Karpas-422 (cell line): ENCODE measurements at regions not wholly inside any gene's neighbourhood (a gene's known extent, or its start where the extent isn't known, plus 50 kb on each side); places are given as distances from the start of the nearest gene placed in this dataset.
"Not testable (repeated sequence)": the region's sequence is repeated elsewhere in the genome, so short reads cannot be mapped to it uniquely, and the experiment has no call there.

Experiments used
- DNase-seq: peaks from one replicate; pipeline ENCODE4 v3.0.0-alpha.2; 2015
- H2AFZ ChIP-seq: fragments of 200-600 bp; sonication (generic); 2 replicates; pipeline ENCODE4 v1.6.1; 2014; ENCODE audit warnings: antibody characterized with exemption, low read length, mixed read lengths
- H3K27ac ChIP-seq: fragments of 200-600 bp; sonication (generic); 2 replicates; pipeline ENCODE4 v1.5.1; 2014; ENCODE audit warnings: mild to moderate bottlenecking, low read length, moderate library complexity
- H3K27me3 ChIP-seq: fragments of 200-600 bp; sonication (generic); 2 replicates; pipeline ENCODE4 v1.6.1; 2014; ENCODE audit warnings: low read length, mixed read lengths
- H3K36me3 ChIP-seq: fragments of 200-600 bp; sonication (generic); 2 replicates; pipeline ENCODE4 v1.6.1; 2014; ENCODE audit warnings: low read length, mixed read lengths; ENCODE audit not compliant: insufficient read depth
- H3K4me1 ChIP-seq: fragments of 200-600 bp; sonication (generic); 2 replicates; pipeline ENCODE4 v1.6.1; 2014; ENCODE audit warnings: mild to moderate bottlenecking, low read length, mixed read lengths
- H3K4me2 ChIP-seq: fragments of 200-600 bp; sonication (generic); 2 replicates; pipeline ENCODE4 v1.6.1; 2014; ENCODE audit warnings: low read length, low read depth, mild to moderate bottlenecking; ENCODE audit not compliant: poor library complexity, severe bottlenecking
- H3K4me3 ChIP-seq: fragments of 200-600 bp; sonication (generic); 2 replicates; pipeline ENCODE4 v1.5.1; 2014; ENCODE audit warnings: mild to moderate bottlenecking, antibody characterized with exemption, low read length, mixed read lengths
- H3K79me2 ChIP-seq: fragments of 200-600 bp; sonication (generic); 2 replicates; pipeline ENCODE4 v1.6.1; 2014; ENCODE audit warnings: mild to moderate bottlenecking, low read length, mixed read lengths
- H3K9ac ChIP-seq: fragments of 200-600 bp; sonication (generic); 2 replicates; pipeline ENCODE4 v1.6.0; 2014; ENCODE audit warnings: low read length
- H3K9me2 ChIP-seq: fragments of 200-600 bp; sonication (generic), shearing (Covaris generic); replicated peaks from 2 replicates; pipeline ENCODE4 v1.6.0; 2014; ENCODE audit warnings: mild to moderate bottlenecking, low read length, moderate library complexity; ENCODE audit not compliant: insufficient read depth
- H3K9me3 ChIP-seq: fragments of 300-700, 200-600 bp; sonication (generic); 2 replicates; pipeline ENCODE4 v1.6.1; 2014; ENCODE audit warnings: low read length, mixed read lengths
- H4K20me1 ChIP-seq: fragments of 200-600 bp; sonication (generic); 2 replicates; pipeline ENCODE4 v1.6.1; 2014; ENCODE audit warnings: mild to moderate bottlenecking, antibody characterized with exemption, low read length, low read depth; ENCODE audit not compliant: insufficient read depth

DNA sequence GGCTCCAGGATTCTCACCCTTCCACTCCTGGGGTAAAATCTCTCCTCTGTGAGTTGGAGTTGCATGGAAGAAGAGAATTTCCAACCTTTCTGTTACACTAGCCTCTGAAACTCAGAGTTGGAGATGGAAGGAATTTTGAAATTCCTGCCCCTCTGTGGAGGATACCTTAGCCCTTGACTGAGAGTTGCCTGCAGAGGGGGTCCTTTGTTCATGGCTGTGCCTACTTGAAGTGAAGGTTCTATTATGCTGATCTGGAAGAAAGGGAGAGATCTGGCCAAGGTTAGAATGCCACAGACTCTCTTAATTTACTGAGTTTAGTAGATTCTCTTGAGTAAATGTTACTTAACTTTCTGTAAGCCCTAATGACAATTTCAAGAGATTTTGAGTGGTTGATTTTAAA lies 626.6 kb upstream of the GYPC start:
- Histone ChIP-seq H3K9ac (no peak overlapping the region), H3K9me3 (peaks cover 5% of the 10 kb centered on the region; the same call in 1 of the 2 replicates), H3K4me2 (no peak overlapping the region), H3K4me3 (no peak overlapping the region), H2AFZ (peak overlapping the region; percentile 74; the same call in 1 of the 2 replicates), H3K27ac (no peak overlapping the region; the same call in 1 of the 2 replicates), H3K79me2 (no peaks in the 10 kb centered on the region), H3K4me1 (peaks cover 6% of the 10 kb centered on the region; the same call in 1 of the 2 replicates), H3K36me3 (no peaks in the 10 kb centered on the region), H3K9me2 (no peaks in the 10 kb centered on the region), H3K27me3 (no peaks in the 10 kb centered on the region), H4K20me1 (no peaks in the 10 kb centered on the region)
- peak; percentile 56 for DNase-seq

DNA sequence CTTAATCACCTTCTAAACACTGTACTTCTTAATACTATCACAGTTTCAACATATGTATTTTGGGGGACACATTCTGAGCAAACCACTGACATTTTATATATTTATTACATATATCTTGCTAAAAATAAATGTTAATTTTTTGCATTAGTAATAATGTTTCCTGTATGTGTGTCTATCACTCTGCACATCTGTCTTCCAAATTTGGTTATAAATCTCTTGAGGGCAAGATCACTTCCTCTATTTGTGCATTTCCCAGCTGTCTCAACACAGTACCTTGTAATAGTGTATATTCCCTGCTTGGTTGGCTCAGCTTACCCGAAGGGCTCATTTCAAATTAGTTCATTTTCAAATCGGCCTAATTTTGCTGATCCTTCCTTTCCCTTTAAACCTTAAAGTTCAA lies 617.1 kb upstream of the GYPC start:
- H3K4me3 ChIP-seq: peak overlapping the region; percentile 28; the same call in 1 of the 2 replicates
- no peaks in the 10 kb centered on the region for H4K20me1 ChIP-seq
- H3K9me2 ChIP-seq: no peaks in the 10 kb centered on the region
- peak overlapping the region; percentile 99 for H3K27ac ChIP-seq
- H3K79me2 ChIP-seq: no peaks in the 10 kb centered on the region
- peaks cover 3% of the 10 kb centered on the region; the same call in 1 of the 2 replicates for H3K36me3 ChIP-seq
- H3K9me3 ChIP-seq: no peaks in the 10 kb centered on the region
- no peaks in the 10 kb centered on the region for H3K27me3 ChIP-seq
- peak overlapping the region; percentile 82 for H3K4me2 ChIP-seq
- no peak overlapping the region for H2AFZ ChIP-seq
- H3K4me1 ChIP-seq: peaks cover 67% of the 10 kb centered on the region
- DNase-seq: peak; percentile 96
- peak overlapping the region; percentile 65 for H3K9ac ChIP-seq

DNA sequence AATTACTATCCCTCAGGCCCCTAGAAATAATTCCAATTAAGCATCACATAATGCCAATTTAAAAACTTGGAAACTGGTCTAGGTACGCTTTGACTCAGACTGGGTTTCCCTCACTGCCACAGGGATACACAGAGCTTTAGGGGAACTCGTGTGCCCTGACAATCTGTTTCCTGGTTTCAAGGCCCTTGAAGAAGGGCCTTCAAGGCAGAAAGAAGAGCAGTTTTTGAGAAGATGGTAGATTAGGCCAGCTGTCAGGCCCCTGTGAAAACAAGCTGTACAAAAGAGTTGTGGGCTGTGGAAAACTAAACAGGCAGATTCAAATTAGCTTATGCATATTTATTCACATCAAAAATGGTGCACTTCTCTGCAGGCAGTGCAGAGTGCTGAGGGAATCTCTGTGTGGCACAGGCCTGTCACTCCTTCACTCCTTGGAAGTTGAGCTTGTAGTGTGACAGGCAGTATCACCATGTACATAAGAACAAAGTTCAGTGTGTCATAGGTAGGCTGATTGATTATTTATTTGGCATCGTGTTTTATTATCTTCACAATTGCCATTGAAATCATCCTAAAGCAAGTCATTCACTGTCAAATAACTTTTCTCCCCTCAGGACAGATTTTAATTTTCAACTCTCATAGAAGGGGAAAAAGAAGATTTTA lies 614.4 kb upstream of the GYPC start:
- Histone ChIP-seq H3K4me3 (no peak overlapping the region), H3K36me3 (peaks cover 3% of the 10 kb centered on the region; the same call in 1 of the 2 replicates), H3K4me2 (no peak overlapping the region), H3K9ac (no peak overlapping the region), H2AFZ (peak overlapping the region; percentile 37), H3K4me1 (peaks cover 66% of the 10 kb centered on the region), H4K20me1 (no peaks in the 10 kb centered on the region), H3K27me3 (no peaks in the 10 kb centered on the region), H3K9me3 (no peaks in the 10 kb centered on the region), H3K79me2 (no peaks in the 10 kb centered on the region), H3K27ac (peak overlapping the region; percentile 99), H3K9me2 (no peaks in the 10 kb centered on the region)
- no peak for DNase-seq

DNA sequence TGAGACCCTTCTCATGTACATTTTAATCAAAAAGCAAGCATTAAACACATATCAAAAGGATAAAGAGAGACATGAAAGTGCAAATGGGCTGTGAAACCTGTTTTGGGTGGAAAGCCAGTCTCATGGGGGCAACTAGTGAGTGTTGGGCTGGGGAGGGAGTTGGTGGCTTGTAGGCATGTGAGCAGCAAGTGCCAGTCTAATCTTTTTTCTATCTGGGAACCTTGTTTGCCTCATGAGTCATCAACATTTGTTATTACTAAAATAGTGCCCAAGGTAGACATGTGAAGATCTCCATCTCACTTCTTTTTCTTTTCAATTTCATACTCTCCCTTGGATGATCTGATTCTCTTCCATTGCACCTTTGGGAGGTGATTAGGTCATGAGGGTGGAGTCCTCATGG lies 613.9 kb upstream of the GYPC start:
- Histone ChIP-seq H3K9me3 (no peaks in the 10 kb centered on the region), H3K9me2 (no peaks in the 10 kb centered on the region), H3K4me2 (no peak overlapping the region), H3K27me3 (no peaks in the 10 kb centered on the region), H4K20me1 (no peaks in the 10 kb centered on the region), H3K9ac (no peak overlapping the region), H3K4me3 (no peak overlapping the region), H3K4me1 (peaks cover 61% of the 10 kb centered on the region), H2AFZ (peak overlapping the region; percentile 37), H3K36me3 (peaks cover 3% of the 10 kb centered on the region; the same call in 1 of the 2 replicates), H3K27ac (peak overlapping the region; percentile 99), H3K79me2 (no peaks in the 10 kb centered on the region)
- DNase-seq: peak; percentile 52

DNA sequence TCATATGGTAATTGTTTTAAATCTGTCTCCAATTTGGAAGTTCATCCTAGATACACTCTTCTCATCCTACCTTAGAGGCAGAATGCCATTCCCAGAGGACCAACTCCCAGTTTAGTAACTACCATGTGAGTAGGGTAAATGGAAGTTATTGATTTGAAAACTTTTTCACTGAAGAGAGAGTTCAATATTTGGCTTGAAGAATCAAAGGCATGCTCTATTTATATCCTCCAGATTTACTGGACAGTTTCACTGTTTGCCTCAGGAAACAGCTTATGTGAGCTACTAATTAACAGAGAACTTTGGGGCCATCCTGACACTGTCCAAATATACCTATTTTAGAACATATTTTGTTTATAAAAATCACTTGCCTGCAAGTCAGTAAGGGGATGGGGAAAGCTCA lies 607.2 kb upstream of the GYPC start:
- H2AFZ ChIP-seq: peak overlapping the region; percentile 66
- no peaks in the 10 kb centered on the region for H3K36me3 ChIP-seq
- H3K9ac ChIP-seq: no peak overlapping the region
- no peaks in the 10 kb centered on the region for H3K9me2 ChIP-seq
- H3K27ac ChIP-seq: peak overlapping the region; percentile 33; the same call in 1 of the 2 replicates
- no peaks in the 10 kb centered on the region for H3K79me2 ChIP-seq
- peaks cover 18% of the 10 kb centered on the region for H3K4me1 ChIP-seq
- no peak overlapping the region for H3K4me3 ChIP-seq
- DNase-seq: no peak
- H3K9me3 ChIP-seq: no peaks in the 10 kb centered on the region
- no peak overlapping the region for H3K4me2 ChIP-seq
- no peaks in the 10 kb centered on the region for H4K20me1 ChIP-seq
- H3K27me3 ChIP-seq: no peaks in the 10 kb centered on the region

DNA sequence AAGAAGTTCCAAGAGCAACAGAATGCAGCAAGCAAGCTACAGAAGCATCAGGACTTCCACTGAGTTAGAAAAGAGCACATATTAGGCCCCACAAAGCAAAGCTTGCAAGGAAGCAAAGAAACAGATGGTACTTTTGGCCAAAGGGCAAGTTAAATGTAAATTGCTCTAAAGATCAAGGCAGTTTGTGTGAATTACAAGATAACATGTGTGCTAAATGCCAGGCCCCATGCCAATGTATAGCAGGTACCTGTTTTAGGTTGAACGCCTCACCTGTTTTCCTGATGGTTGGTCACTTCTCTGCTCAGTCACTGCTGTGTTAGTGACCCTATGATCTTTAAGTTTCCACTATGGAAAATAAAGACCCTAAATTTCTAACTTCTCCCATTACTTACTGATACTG lies 606.5 kb upstream of the GYPC start:
- H2AFZ ChIP-seq: peak overlapping the region; percentile 66
- H3K4me3 ChIP-seq: no peak overlapping the region
- H3K4me2 ChIP-seq: no peak overlapping the region
- H4K20me1 ChIP-seq: no peaks in the 10 kb centered on the region
- H3K79me2 ChIP-seq: no peaks in the 10 kb centered on the region
- no peaks in the 10 kb centered on the region for H3K9me2 ChIP-seq
- H3K36me3 ChIP-seq: no peaks in the 10 kb centered on the region
- no peak for DNase-seq
- no peak overlapping the region for H3K9ac ChIP-seq
- H3K27me3 ChIP-seq: no peaks in the 10 kb centered on the region
- H3K4me1 ChIP-seq: peaks cover 18% of the 10 kb centered on the region
- H3K9me3 ChIP-seq: no peaks in the 10 kb centered on the region
- peak overlapping the region; percentile 33; the same call in 1 of the 2 replicates for H3K27ac ChIP-seq

DNA sequence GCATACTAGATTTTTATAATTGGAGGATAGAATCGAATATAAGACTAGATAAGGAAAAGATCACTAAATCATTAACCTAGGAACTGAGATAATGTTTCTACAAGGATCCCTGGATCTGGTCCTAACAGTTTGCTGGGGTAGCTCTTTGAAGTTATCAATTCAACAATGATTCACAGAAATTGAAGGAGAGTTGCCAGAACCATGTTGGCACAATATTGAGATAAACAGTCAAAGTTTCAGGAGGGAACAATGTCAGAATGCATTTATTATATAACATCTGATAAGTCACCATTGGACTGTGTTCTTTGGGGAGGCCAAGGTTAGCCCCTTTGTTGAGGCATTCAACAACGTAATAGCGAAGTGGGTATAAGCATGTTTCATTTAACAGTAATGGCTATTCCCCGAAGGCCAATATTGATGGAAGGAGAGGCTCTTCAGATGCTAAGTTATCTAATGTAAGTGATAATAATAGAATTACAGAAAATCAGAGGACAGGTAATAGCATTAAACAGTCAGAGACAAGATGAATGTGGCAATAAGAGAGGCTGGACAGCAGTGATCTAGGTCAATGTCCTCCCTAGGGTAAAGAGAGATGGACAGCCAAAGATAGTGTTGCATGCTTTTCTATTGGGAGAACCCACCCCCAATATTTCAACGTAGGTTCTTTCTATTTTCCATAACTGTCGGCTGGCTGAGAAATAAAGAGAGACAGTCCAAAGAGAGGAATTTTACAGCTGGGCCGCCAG lies 604.8 kb upstream of the GYPC start:
- Histone ChIP-seq H3K9me2 (no peaks in the 10 kb centered on the region), H3K4me1 (peaks cover 11% of the 10 kb centered on the region), H3K9me3 (no peaks in the 10 kb centered on the region; the same call in 1 of the 2 replicates), H3K27me3 (no peaks in the 10 kb centered on the region), H3K79me2 (no peaks in the 10 kb centered on the region), H3K4me2 (no peak overlapping the region), H3K27ac (no peak overlapping the region), H2AFZ (no peak overlapping the region), H4K20me1 (no peaks in the 10 kb centered on the region), H3K4me3 (no peak overlapping the region), H3K36me3 (no peaks in the 10 kb centered on the region), H3K9ac (no peak overlapping the region)
- DNase-seq: no peak

DNA sequence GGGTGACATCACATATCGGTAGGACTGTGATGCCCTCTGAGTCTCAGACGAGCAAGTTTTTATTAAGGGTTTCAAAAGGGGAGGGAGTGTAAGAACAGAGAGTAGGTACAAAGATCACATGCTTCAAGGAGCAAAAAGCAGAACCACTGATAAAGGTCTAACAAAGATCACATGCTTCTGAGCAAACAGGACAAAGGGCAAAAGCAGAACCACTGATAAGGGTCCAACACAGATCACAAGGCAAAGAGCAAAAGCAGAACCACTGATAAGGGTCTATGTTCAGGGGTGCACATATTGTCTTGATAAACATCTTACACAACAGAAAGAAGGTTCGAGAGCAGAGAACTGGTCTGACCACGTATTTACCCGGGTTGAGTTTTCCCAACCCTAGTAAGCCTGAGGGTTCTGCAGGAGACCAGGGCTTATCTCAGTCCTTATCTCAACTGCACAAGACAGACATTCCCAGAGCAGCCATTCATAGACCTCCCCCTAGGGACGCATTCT lies 604.2 kb upstream of the GYPC start:
- H3K9ac ChIP-seq, DNase-seq, H3K9me2 ChIP-seq, H2AFZ ChIP-seq, H3K36me3 ChIP-seq, H3K79me2 ChIP-seq, H3K9me3 ChIP-seq, H4K20me1 ChIP-seq, H3K27ac ChIP-seq, H3K4me2 ChIP-seq, H3K4me3 ChIP-seq, H3K27me3 ChIP-seq: not testable (repeated sequence)
- H3K4me1 ChIP-seq: peaks cover 11% of the 10 kb centered on the region
